Liver (tissue), 3 donors: ENCODE measurements at regions not wholly inside any gene's neighbourhood (a gene's known extent, or its start where the extent isn't known, plus 50 kb on each side); places are given as distances from the start of the nearest gene placed in this dataset.

Experiments used
- EGR1 ChIP-seq, 2 donors: IDR thresholded peaks; 2 replicates each; pipeline ENCODE4 v1.6.1; 2016 to 2018; ENCODE audit warnings: antibody characterized with exemption in 2 of 2, low read depth in 2 of 2
- FOXA1 ChIP-seq: IDR thresholded peaks from 2 replicates; pipeline ENCODE4 v1.6.1; 2016; ENCODE audit warnings: antibody characterized with exemption
- FOXA2 ChIP-seq: IDR thresholded peaks from 2 replicates; pipeline ENCODE4 v1.6.1; 2016; ENCODE audit warnings: antibody characterized with exemption
- GABPA ChIP-seq, 2 donors: IDR thresholded peaks in 1 of 2; conservative IDR thresholded peaks in 1 of 2; 2 replicates each; pipeline ENCODE4 v1.6.1; 2016; ENCODE audit warnings: antibody characterized with exemption in 2 of 2, mild to moderate bottlenecking in 1 of 2, moderate library complexity in 1 of 2
- JUND ChIP-seq, 2 donors: IDR thresholded peaks; 2 replicates each; pipeline ENCODE4 v1.6.1; 2016; ENCODE audit warnings: antibody characterized with exemption in 2 of 2
- RAD21 ChIP-seq, 2 donors: IDR thresholded peaks; 2 replicates each; pipeline ENCODE4 v1.6.1; 2016; ENCODE audit warnings: antibody characterized with exemption in 2 of 2, mild to moderate bottlenecking in 2 of 2
- RXRA ChIP-seq, 2 donors: IDR thresholded peaks; 2 replicates each; pipeline ENCODE4 v1.6.1; 2017 to 2018; ENCODE audit warnings: antibody characterized with exemption in 2 of 2, mild to moderate bottlenecking in 1 of 2
- TAF1 ChIP-seq: conservative IDR thresholded peaks from 2 replicates; pipeline ENCODE4 v1.6.1; 2016; ENCODE audit warnings: antibody characterized with exemption, mild to moderate bottlenecking
- YY1 ChIP-seq: IDR thresholded peaks from 2 replicates; pipeline ENCODE4 v1.6.1; 2016; ENCODE audit warnings: antibody characterized with exemption, mild to moderate bottlenecking
- TF ChIP-seq, protein P1 (sequence below): fragments of 150-350 bp; IDR thresholded peaks from 2 replicates; pipeline ENCODE4 v1.5.1; 2017; ENCODE audit warnings: improper control_type of control experiment, low read depth, low read length; ENCODE audit not compliant: missing input control
- TF ChIP-seq, protein P2 (sequence below): IDR thresholded peaks from 2 replicates; pipeline ENCODE4 v1.6.1; 2016; ENCODE audit warnings: antibody characterized with exemption, mild to moderate bottlenecking
- TF ChIP-seq, protein P3 (sequence below): IDR thresholded peaks from 2 replicates; pipeline ENCODE4 v1.6.1; 2016; ENCODE audit warnings: antibody characterized with exemption
- TF ChIP-seq, protein P4 (sequence below): IDR thresholded peaks from 2 replicates; pipeline ENCODE4 v1.6.1; 2016; ENCODE audit warnings: antibody characterized with exemption
- donor health status: healthy.
- donor health status: healthy.

DNA sequence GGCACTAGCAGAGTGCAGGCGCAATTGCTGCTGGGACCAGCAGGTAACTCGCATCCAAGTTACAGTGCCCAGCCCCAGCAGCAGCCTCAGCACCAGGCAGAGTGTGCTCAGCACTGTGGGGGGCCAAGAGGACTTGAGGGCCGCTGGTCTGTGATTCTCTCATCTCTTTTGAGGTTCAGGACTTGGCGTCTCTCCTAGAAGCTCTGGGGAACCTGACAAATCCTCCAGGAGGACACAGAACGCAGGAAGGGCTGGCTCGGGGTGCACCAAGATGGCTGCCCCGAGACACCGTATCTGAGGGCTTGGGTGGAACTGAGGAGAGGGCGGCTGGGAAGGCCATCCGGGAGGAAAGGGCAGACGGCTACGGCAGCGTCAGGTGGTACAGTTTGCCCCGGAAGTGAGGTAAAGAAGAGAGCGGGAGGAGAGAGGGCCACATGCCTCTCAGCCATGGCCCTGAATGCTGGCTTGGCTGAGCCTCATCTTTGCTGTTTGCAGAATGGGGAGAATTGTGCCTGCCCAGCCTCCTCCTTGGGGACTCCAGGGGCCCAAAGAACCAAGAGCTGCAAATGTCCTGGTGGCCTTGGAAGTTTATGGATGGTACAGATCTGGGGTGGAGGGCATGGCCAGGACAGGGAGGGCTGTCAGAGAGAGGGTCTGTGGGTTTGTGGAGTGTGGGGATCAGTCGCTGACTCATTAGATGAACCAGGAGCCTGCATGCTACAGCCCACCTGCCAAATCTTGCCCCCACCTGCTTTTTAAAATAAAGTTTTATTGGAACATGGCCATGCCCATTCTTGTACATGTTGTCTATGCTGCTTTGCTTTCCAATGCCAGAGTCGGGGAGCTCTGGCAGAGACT is 78.0 kb downstream of the MYEOV start:
- TF ChIP-seq, protein P1, sequence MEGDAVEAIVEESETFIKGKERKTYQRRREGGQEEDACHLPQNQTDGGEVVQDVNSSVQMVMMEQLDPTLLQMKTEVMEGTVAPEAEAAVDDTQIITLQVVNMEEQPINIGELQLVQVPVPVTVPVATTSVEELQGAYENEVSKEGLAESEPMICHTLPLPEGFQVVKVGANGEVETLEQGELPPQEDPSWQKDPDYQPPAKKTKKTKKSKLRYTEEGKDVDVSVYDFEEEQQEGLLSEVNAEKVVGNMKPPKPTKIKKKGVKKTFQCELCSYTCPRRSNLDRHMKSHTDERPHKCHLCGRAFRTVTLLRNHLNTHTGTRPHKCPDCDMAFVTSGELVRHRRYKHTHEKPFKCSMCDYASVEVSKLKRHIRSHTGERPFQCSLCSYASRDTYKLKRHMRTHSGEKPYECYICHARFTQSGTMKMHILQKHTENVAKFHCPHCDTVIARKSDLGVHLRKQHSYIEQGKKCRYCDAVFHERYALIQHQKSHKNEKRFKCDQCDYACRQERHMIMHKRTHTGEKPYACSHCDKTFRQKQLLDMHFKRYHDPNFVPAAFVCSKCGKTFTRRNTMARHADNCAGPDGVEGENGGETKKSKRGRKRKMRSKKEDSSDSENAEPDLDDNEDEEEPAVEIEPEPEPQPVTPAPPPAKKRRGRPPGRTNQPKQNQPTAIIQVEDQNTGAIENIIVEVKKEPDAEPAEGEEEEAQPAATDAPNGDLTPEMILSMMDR, result no peak
- TF ChIP-seq TAF1 (no peak), YY1 (no peak), RAD21 (IDR thresholded peaks at IDR 0.05) (no peak), FOXA1 (no peak), EGR1 (IDR thresholded peaks at IDR 0.05; ENCODE audit: low read depth in 2 of 2) (no peak), GABPA (IDR thresholded peaks at IDR 0.05 in 1 of 2, conservative IDR thresholded peaks at IDR 0.05 in 1 of 2) (no peak), RXRA (IDR thresholded peaks at IDR 0.05) (no peak), FOXA2 (no peak), JUND (IDR thresholded peaks at IDR 0.05) (no peak)
- TF ChIP-seq, protein P2, sequence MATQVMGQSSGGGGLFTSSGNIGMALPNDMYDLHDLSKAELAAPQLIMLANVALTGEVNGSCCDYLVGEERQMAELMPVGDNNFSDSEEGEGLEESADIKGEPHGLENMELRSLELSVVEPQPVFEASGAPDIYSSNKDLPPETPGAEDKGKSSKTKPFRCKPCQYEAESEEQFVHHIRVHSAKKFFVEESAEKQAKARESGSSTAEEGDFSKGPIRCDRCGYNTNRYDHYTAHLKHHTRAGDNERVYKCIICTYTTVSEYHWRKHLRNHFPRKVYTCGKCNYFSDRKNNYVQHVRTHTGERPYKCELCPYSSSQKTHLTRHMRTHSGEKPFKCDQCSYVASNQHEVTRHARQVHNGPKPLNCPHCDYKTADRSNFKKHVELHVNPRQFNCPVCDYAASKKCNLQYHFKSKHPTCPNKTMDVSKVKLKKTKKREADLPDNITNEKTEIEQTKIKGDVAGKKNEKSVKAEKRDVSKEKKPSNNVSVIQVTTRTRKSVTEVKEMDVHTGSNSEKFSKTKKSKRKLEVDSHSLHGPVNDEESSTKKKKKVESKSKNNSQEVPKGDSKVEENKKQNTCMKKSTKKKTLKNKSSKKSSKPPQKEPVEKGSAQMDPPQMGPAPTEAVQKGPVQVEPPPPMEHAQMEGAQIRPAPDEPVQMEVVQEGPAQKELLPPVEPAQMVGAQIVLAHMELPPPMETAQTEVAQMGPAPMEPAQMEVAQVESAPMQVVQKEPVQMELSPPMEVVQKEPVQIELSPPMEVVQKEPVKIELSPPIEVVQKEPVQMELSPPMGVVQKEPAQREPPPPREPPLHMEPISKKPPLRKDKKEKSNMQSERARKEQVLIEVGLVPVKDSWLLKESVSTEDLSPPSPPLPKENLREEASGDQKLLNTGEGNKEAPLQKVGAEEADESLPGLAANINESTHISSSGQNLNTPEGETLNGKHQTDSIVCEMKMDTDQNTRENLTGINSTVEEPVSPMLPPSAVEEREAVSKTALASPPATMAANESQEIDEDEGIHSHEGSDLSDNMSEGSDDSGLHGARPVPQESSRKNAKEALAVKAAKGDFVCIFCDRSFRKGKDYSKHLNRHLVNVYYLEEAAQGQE, result no peak
- TF ChIP-seq, protein P3, sequence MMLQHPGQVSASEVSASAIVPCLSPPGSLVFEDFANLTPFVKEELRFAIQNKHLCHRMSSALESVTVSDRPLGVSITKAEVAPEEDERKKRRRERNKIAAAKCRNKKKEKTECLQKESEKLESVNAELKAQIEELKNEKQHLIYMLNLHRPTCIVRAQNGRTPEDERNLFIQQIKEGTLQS, result no peak
- TF ChIP-seq, protein P4, sequence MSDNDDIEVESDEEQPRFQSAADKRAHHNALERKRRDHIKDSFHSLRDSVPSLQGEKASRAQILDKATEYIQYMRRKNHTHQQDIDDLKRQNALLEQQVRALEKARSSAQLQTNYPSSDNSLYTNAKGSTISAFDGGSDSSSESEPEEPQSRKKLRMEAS, result no peak
